ENCODE measurements at regions not wholly inside any gene's neighbourhood (a gene's known extent, or its start where the extent isn't known, plus 50 kb on each side); places are given as distances from the start of the nearest gene placed in this dataset.

DNA sequence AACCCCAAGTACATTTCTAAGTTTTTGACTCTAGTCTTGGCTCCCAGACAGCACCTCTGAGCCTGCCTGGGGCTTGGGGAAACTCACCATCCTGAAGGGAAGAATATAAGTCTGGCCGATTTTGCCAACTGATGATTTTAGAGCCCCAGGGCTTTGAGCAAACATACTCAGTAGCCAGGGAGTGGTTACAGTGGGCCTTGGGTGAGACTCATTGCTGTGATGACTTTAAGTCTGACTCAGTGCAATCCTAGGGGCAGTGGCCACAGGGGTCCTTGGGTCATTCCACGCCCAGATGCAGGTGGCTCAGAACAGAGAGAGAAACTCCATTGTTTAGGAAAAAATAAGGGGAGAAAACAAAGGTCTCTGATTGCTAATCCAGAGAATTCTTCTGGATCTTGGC lies 312.0 kb upstream of the EDIL3 start:
- peaks cover 42% of the 10 kb centered on the region for H3K9me3 Mint-ChIP-seq
- no peak for DNase-seq (ENCODE audit: low spot score in 2 of 2, unreplicated experiment in 2 of 2)
- TF ChIP-seq, protein P1, sequence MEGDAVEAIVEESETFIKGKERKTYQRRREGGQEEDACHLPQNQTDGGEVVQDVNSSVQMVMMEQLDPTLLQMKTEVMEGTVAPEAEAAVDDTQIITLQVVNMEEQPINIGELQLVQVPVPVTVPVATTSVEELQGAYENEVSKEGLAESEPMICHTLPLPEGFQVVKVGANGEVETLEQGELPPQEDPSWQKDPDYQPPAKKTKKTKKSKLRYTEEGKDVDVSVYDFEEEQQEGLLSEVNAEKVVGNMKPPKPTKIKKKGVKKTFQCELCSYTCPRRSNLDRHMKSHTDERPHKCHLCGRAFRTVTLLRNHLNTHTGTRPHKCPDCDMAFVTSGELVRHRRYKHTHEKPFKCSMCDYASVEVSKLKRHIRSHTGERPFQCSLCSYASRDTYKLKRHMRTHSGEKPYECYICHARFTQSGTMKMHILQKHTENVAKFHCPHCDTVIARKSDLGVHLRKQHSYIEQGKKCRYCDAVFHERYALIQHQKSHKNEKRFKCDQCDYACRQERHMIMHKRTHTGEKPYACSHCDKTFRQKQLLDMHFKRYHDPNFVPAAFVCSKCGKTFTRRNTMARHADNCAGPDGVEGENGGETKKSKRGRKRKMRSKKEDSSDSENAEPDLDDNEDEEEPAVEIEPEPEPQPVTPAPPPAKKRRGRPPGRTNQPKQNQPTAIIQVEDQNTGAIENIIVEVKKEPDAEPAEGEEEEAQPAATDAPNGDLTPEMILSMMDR (IDR thresholded peaks at IDR 0.05; ENCODE audit: unreplicated experiment), result no peak
- no peaks in the 10 kb centered on the region for H3K27me3 Mint-ChIP-seq (ENCODE audit: low read depth)
- no peaks in the 10 kb centered on the region for H3K4me1 Mint-ChIP-seq
- no peak overlapping the region for H3K4me3 Mint-ChIP-seq
- no peak overlapping the region for H3K27ac Mint-ChIP-seq
- H3K36me3 Mint-ChIP-seq, result no peaks in the 10 kb centered on the region

DNA sequence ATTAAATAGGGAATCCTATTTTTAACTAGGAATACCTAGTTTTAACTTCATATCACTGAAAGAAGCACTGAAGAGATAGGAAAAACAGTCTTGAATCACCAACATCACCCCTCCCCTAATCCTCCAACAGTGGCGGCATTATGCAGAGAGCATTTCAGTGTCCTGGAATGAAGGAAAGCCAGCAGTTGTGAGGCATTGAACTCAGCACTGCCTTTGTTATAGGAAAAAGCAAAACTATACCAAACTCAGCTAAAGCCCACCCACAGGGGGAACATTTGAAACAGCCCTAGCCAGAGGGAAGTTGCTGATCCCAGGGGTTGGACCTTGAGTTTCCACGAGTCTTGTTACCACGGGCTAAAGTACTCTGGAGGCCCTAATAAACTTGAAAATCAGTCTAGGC lies 310.6 kb upstream of the EDIL3 start:
- no peak overlapping the region for H3K27ac Mint-ChIP-seq
- peaks cover 48% of the 10 kb centered on the region for H3K9me3 Mint-ChIP-seq
- no peaks in the 10 kb centered on the region for H3K27me3 Mint-ChIP-seq (ENCODE audit: low read depth)
- TF ChIP-seq, protein P1 (IDR thresholded peaks at IDR 0.05; ENCODE audit: unreplicated experiment), result no peak
- H3K4me1 Mint-ChIP-seq, result no peaks in the 10 kb centered on the region
- no peak overlapping the region for H3K4me3 Mint-ChIP-seq
- no peaks in the 10 kb centered on the region for H3K36me3 Mint-ChIP-seq
- DNase-seq (ENCODE audit: low spot score in 2 of 2, unreplicated experiment in 2 of 2), result no peak

DNA sequence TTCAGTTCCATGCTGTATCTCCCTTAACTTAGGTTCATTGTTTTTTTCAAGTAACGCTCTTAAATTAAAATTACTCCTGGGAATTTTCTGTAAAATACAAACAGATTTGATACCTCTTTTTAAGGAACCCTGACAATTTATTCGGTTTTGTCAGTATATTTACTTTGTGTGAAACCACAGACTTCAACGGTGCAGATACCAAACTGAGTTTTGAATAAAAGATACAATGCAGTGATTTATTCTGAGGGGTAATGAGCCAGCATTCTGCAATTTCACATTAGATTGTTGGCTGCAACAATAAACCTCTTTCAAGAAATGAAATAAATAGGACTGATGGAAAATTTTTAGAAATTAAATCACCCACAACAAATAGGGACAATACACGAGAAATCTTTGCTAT lies 308.6 kb upstream of the EDIL3 start:
- Mint-ChIP-seq H3K9me3 (peaks cover 39% of the 10 kb centered on the region), H3K27me3 (ENCODE audit: low read depth) (no peaks in the 10 kb centered on the region), H3K27ac (no peak overlapping the region)

DNA sequence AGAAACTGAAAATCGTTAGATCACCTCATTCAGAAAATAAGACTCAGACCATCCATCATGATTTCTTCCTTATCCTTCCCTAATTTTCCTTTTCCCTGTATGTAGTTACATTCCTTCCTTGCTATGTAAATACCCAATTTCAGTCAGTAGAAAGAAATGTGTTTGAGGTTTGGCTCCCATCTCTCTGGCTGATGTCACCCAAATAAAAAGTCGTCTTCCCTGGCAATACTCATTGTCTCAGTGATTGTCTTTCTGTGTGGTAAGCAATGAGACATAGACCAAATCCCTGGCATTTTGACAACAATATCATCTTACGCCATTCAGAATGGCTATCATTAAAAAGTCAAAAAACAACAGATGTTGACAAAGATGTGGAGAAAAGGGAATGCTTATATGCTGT lies 303.9 kb upstream of the EDIL3 start:
- no peak for DNase-seq (ENCODE audit: low spot score in 2 of 2, unreplicated experiment in 2 of 2)
- Mint-ChIP-seq H3K36me3 (no peaks in the 10 kb centered on the region), H3K27me3 (ENCODE audit: low read depth) (no peaks in the 10 kb centered on the region), H3K4me1 (peaks cover 13% of the 10 kb centered on the region), H3K27ac (no peak overlapping the region), H3K9me3 (peaks cover 35% of the 10 kb centered on the region), H3K4me3 (no peak overlapping the region)
- TF ChIP-seq, protein P1 (IDR thresholded peaks at IDR 0.05; ENCODE audit: unreplicated experiment), result no peak

More for the DNA sequence above, 308.6 kb upstream of the EDIL3 start:
- DNase-seq (ENCODE audit: low spot score in 2 of 2, unreplicated experiment in 2 of 2), result no peak
- TF ChIP-seq, protein P1 (IDR thresholded peaks at IDR 0.05; ENCODE audit: unreplicated experiment), result no peak
- no peaks in the 10 kb centered on the region for H3K36me3 Mint-ChIP-seq
- H3K4me3 Mint-ChIP-seq, result no peak overlapping the region
- no peaks in the 10 kb centered on the region for H3K4me1 Mint-ChIP-seq

DNA sequence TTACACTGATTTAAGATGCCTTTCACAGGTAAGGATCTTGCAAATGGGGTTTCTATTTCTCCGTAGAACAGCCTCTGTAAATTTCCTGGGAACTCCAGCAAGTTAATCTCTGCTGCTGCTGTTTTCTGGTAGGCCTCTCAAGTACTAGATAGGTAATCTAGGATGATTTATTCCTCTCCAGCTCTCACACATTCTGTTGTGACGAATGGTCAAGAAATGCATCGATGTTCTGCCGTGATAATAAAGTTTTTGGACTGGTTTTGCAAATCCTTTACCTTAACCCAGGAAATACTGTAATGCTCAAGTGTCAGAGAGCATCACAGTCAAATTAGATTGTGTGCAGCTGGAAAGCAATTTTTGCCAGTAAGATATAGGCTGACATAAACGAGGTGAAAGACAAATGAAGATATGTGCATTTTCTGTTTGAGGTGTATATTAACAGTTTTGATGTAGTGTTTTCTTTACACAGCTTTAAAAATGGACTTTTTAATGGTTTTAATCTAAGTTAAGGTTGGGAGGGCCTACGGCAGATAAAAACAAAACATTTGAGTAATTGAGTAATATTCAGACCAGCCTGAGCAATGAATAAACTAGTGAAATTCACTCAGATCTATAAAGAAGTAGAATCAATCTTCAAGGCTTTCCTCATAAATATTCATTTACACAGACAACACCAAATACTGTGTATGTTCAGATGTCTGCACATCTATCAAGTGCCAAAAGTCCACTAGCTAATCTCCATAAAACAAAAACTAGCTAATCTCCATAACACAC lies 300.6 kb upstream of the EDIL3 start:
- no peak for DNase-seq (ENCODE audit: low spot score in 2 of 2, unreplicated experiment in 2 of 2)
- Mint-ChIP-seq H3K4me3 (no peak overlapping the region), H3K9me3 (peaks cover 19% of the 10 kb centered on the region), H3K27ac (no peak overlapping the region), H3K27me3 (ENCODE audit: low read depth) (no peaks in the 10 kb centered on the region), H3K36me3 (no peaks in the 10 kb centered on the region), H3K4me1 (peaks cover 13% of the 10 kb centered on the region)
- TF ChIP-seq, protein P1 (IDR thresholded peaks at IDR 0.05; ENCODE audit: unreplicated experiment), result no peak
